IPS DF 6.9 (cell line): ENCODE measurements at regions not wholly inside any gene's neighbourhood (a gene's known extent, or its start where the extent isn't known, plus 50 kb on each side); places are given as distances from the start of the nearest gene placed in this dataset.

Experiments used
- DNase-seq: peaks from one replicate; pipeline ENCODE4 v3.0.0-alpha.2; 2013; ENCODE audit warnings: low read depth, low spot score
- H3K27ac ChIP-seq: one replicate; pipeline ENCODE4 v1.5.1; 2013; ENCODE audit warnings: low read length, control low read depth
- H3K27me3 ChIP-seq: 2 replicates; pipeline ENCODE4 v1.6.1; 2013; ENCODE audit warnings: mild to moderate bottlenecking, low read length; ENCODE audit not compliant: control insufficient read depth, insufficient read depth
- H3K36me3 ChIP-seq: 2 replicates; pipeline ENCODE4 v1.6.1; 2013; ENCODE audit warnings: low read length; ENCODE audit not compliant: control insufficient read depth, insufficient read depth
- H3K4me1 ChIP-seq: 2 replicates; pipeline ENCODE4 v1.6.1; 2013; ENCODE audit warnings: low read length; ENCODE audit not compliant: control insufficient read depth, insufficient read depth
- H3K4me3 ChIP-seq: 2 replicates; pipeline ENCODE4 v1.5.1; 2013; ENCODE audit warnings: mild to moderate bottlenecking, low read length
- H3K9me3 ChIP-seq: 2 replicates; pipeline ENCODE4 v1.6.1; 2013; ENCODE audit warnings: low read length, inconsistent platforms; ENCODE audit not compliant: control insufficient read depth, insufficient read depth
- WGBS: extraction: QIAGEN DNeasy Blood & Tissue Kit; methylation state at CpG from one replicate; pipeline ENCODE4 v1.1.7; 2013; ENCODE audit warnings: mixed read lengths, missing lambda C conversion rate; ENCODE audit not compliant: insufficient read length, insufficient coverage; 5-methylcytosine and 5-hydroxymethylcytosine counted together

GRCh38 chr10:44463511-44464121 lies 78.7 kb upstream of the CXCL12 start:
- Histone ChIP-seq H3K36me3 (no peaks in the 10 kb centered on the region), H3K4me1 (no peaks in the 10 kb centered on the region), H3K9me3 (no peaks in the 10 kb centered on the region), H3K4me3 (no peak overlapping the region), H3K27ac (no peak overlapping the region), H3K27me3 (no peaks in the 10 kb centered on the region)
- WGBS, result no CpG with 5 or more reads among the region's 6 CpGs
- no peak for DNase-seq

GRCh38 chr10:44464503-44464902 lies 79.6 kb upstream of the CXCL12 start:
- Histone ChIP-seq H3K27ac (no peak overlapping the region), H3K9me3 (no peaks in the 10 kb centered on the region), H3K4me3 (no peak overlapping the region), H3K4me1 (no peaks in the 10 kb centered on the region), H3K36me3 (no peaks in the 10 kb centered on the region), H3K27me3 (no peaks in the 10 kb centered on the region)
- DNase-seq, result no peak
- WGBS, result no CpG with 5 or more reads among the region's 2 CpGs

- H3K36me3 ChIP-seq, result no peaks in the 10 kb centered on the region
- WGBS, result no CpG with 5 or more reads among the region's 11 CpGs
- H3K27me3 ChIP-seq, result no peaks in the 10 kb centered on the region
- H3K4me3 ChIP-seq, result no peak overlapping the region
- no peak overlapping the region for H3K27ac ChIP-seq
- H3K9me3 ChIP-seq, result no peaks in the 10 kb centered on the region
- no peak for DNase-seq
- no peaks in the 10 kb centered on the region for H3K4me1 ChIP-seq
Measured at GRCh38 chr10:44465401-44466115, 80.7 kb upstream of the CXCL12 start.

- H3K36me3 ChIP-seq, result no peaks in the 10 kb centered on the region
- WGBS, result no CpG with 5 or more reads among the region's 2 CpGs
- H3K4me3 ChIP-seq, result no peak overlapping the region
- H3K27ac ChIP-seq, result no peak overlapping the region
- no peaks in the 10 kb centered on the region for H3K27me3 ChIP-seq
- H3K4me1 ChIP-seq, result no peaks in the 10 kb centered on the region
- DNase-seq, result no peak
- no peaks in the 10 kb centered on the region for H3K9me3 ChIP-seq
Measured at GRCh38 chr10:44466236-44466635, 81.3 kb upstream of the CXCL12 start.

- no peaks in the 10 kb centered on the region for H3K27me3 ChIP-seq
- H3K36me3 ChIP-seq, result no peaks in the 10 kb centered on the region
- no peaks in the 10 kb centered on the region for H3K9me3 ChIP-seq
- no peak for DNase-seq
- no peak overlapping the region for H3K27ac ChIP-seq
- WGBS, result no CpG with 5 or more reads among the region's 2 CpGs
- no peak overlapping the region for H3K4me3 ChIP-seq
- H3K4me1 ChIP-seq, result no peaks in the 10 kb centered on the region
Measured at GRCh38 chr10:44467090-44467489, 82.2 kb upstream of the CXCL12 start.

GRCh38 chr10:44467900-44468299 lies 83.0 kb upstream of the CXCL12 start:
- WGBS, result no CpG with 5 or more reads among the region's 4 CpGs
- Histone ChIP-seq H3K9me3 (no peaks in the 10 kb centered on the region), H3K36me3 (no peaks in the 10 kb centered on the region), H3K4me1 (no peaks in the 10 kb centered on the region), H3K4me3 (no peak overlapping the region), H3K27me3 (no peaks in the 10 kb centered on the region), H3K27ac (no peak overlapping the region)
- no peak for DNase-seq

GRCh38 chr10:44468525-44468924 lies 83.6 kb upstream of the CXCL12 start:
- no peaks in the 10 kb centered on the region for H3K36me3 ChIP-seq
- no peak overlapping the region for H3K27ac ChIP-seq
- no peaks in the 10 kb centered on the region for H3K9me3 ChIP-seq
- no peak for DNase-seq
- H3K27me3 ChIP-seq, result no peaks in the 10 kb centered on the region
- H3K4me1 ChIP-seq, result no peaks in the 10 kb centered on the region
- H3K4me3 ChIP-seq, result no peak overlapping the region
- no CpG with 5 or more reads among the region's 11 CpGs for WGBS

GRCh38 chr10:44468965-44469364 lies 84.1 kb upstream of the CXCL12 start:
- Histone ChIP-seq H3K36me3 (no peaks in the 10 kb centered on the region), H3K4me1 (no peaks in the 10 kb centered on the region), H3K27ac (no peak overlapping the region), H3K4me3 (no peak overlapping the region), H3K27me3 (no peaks in the 10 kb centered on the region), H3K9me3 (no peaks in the 10 kb centered on the region)
- DNase-seq, result no peak
- WGBS, result no CpG with 5 or more reads among the region's 4 CpGs

- no peaks in the 10 kb centered on the region for H3K9me3 ChIP-seq
Measured at GRCh38 chr10:44470784-44471183, 85.9 kb upstream of the CXCL12 start.

GRCh38 chr10:44471410-44471809 lies 86.5 kb upstream of the CXCL12 start:
- Histone ChIP-seq H3K4me3 (no peak overlapping the region), H3K4me1 (no peaks in the 10 kb centered on the region), H3K27me3 (no peaks in the 10 kb centered on the region), H3K27ac (no peak overlapping the region), H3K36me3 (no peaks in the 10 kb centered on the region), H3K9me3 (no peaks in the 10 kb centered on the region)
- no peak for DNase-seq
- no CpG with 5 or more reads among the region's 5 CpGs for WGBS

More at GRCh38 chr10:44470784-44471183, 85.9 kb upstream of the CXCL12 start:
- Histone ChIP-seq H3K4me1 (no peaks in the 10 kb centered on the region), H3K27ac (no peak overlapping the region), H3K27me3 (no peaks in the 10 kb centered on the region), H3K36me3 (no peaks in the 10 kb centered on the region), H3K4me3 (no peak overlapping the region)
- WGBS, result no CpG with 5 or more reads among the region's 2 CpGs
- no peak for DNase-seq

GRCh38 chr10:44473146-44473545 lies 88.2 kb upstream of the CXCL12 start:
- Histone ChIP-seq H3K27ac (no peak overlapping the region), H3K4me3 (no peak overlapping the region), H3K36me3 (no peaks in the 10 kb centered on the region), H3K4me1 (no peaks in the 10 kb centered on the region), H3K9me3 (no peaks in the 10 kb centered on the region), H3K27me3 (no peaks in the 10 kb centered on the region)
- no CpG with 5 or more reads among the region's 3 CpGs for WGBS
- DNase-seq, result no peak
